Uterus (tissue), 3 donors: ENCODE measurements at regions not wholly inside any gene's neighbourhood (a gene's known extent, or its start where the extent isn't known, plus 50 kb on each side); places are given as distances from the start of the nearest gene placed in this dataset.

Experiments used
- DNase-seq, 2 donors: peaks; one replicate each; pipeline ENCODE4 v3.0.0-alpha.2; 2019 to 2020
- H3K27ac ChIP-seq, 2 donors: fragments of 200-600 bp; sonication (generic); 1 replicate in 1 of 2; 2 replicates in 1 of 2; pipeline ENCODE4 v1.5.1; 2016 to 2018
- H3K27me3 ChIP-seq, 2 donors: fragments of 200-600 bp; sonication (generic); one replicate each; pipeline ENCODE4 v1.5.1; 2018 to 2019; ENCODE audit warnings: control low read depth in 1 of 2
- H3K36me3 ChIP-seq, 2 donors: fragments of 200-600 bp; sonication (generic); one replicate each; pipeline ENCODE4 v1.5.1; 2019; ENCODE audit warnings: control low read depth in 1 of 2
- H3K4me1 ChIP-seq, 2 donors: fragments of 200-600 bp; sonication (generic); one replicate each; pipeline ENCODE4 v1.5.1; 2018 to 2019; ENCODE audit warnings: control low read depth in 1 of 2
- H3K4me3 ChIP-seq, 2 donors: fragments of 200-600 bp; sonication (generic); 1 replicate in 1 of 2; 2 replicates in 1 of 2; pipeline ENCODE4 v1.5.1; 2018 to 2019; ENCODE audit warnings: mild to moderate bottlenecking in 1 of 2
- H3K9me3 ChIP-seq, 2 donors: fragments of 200-600 bp; sonication (generic); one replicate each; pipeline ENCODE4 v1.5.1; 2019; ENCODE audit warnings: control low read depth in 1 of 2
- CTCF ChIP-seq, 4 experiments: fragments of 200-600 bp in 2 of 4; fragments of 450-650 bp in 2 of 4; sonication (generic) in 2 of 4; IDR thresholded peaks; one replicate each; pipeline ENCODE4 v1.5.1; 2016 to 2019; ENCODE audit warnings: antibody characterized with exemption in 4 of 4, mild to moderate bottlenecking in 2 of 4, moderate library complexity in 1 of 4
- POLR2A ChIP-seq, 2 donors: fragments of 450-650 bp; IDR thresholded peaks; one replicate each; pipeline ENCODE4 v1.6.1; 2016; ENCODE audit warnings: antibody characterized with exemption in 2 of 2, mild to moderate bottlenecking in 1 of 2, moderate library complexity in 1 of 2
- intact Hi-C: fragments of 100-400 bp; cut with DNase I; formaldehyde crosslinking; loops from one replicate; pipeline ENCODE4 v1.15.1; 2023; ENCODE audit warnings: low total_unique reads
- donor health status: DM: yes; HTN: yes; CAD: no.

GRCh38 chr5:35305336-35306020 is 75.2 kb upstream of the PRLR start:
- intact Hi-C loops: no loop called here
- TF ChIP-seq CTCF (IDR thresholded peaks at IDR 0.05) (no peak), POLR2A (IDR thresholded peaks at IDR 0.05) (no peak)
- Histone ChIP-seq H3K4me1 (peaks cover 1 to 3% of the 10 kb centered on the region in 2 donors), H3K27ac (peak overlapping the region; percentile 48 to 51), H3K27me3 (no peaks in the 10 kb centered on the region), H3K36me3 (no peaks in the 10 kb centered on the region), H3K9me3 (no peaks in the 10 kb centered on the region), H3K4me3 (no peak overlapping the region)
- no peak for DNase-seq

- DNase-seq: no peak
- H3K9me3 ChIP-seq: no peaks in the 10 kb centered on the region
- no peak overlapping the region for H3K4me3 ChIP-seq
- no peaks in the 10 kb centered on the region for H3K36me3 ChIP-seq
- no peaks in the 10 kb centered on the region for H3K27me3 ChIP-seq
- H3K27ac ChIP-seq: peak overlapping the region; percentile 48 to 51
- TF ChIP-seq POLR2A (IDR thresholded peaks at IDR 0.05): no peak
- H3K4me1 ChIP-seq: peaks cover 0 to 3% of the 10 kb centered on the region in 2 donors
- intact Hi-C loops: no loop called here
Observed at GRCh38 chr5:35304291-35304690, 74.0 kb upstream of the PRLR start.

DNA sequence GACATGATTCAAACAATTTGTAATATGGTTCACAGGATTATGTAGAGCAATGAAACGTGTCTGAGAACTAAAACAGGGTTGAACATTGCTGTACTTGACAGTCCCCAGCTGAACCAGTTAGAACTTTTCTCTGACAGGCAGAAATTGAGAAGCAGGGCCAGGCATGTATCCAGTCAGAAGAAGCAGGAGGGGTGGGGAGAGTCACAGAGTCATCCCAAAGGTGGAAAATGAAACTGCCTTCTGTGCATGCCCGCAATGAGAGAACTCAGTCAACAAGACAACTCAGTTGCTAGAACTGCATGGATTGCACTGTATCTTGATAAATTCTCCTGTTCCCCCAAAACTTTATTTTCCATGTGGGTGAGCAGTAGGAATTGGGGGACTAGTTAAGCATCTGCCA is 72.9 kb upstream of the PRLR start:
- H3K9me3 ChIP-seq: no peaks in the 10 kb centered on the region
- H3K27ac ChIP-seq: no peak overlapping the region
- DNase-seq: no peak
- peaks cover 0 to 3% of the 10 kb centered on the region in 2 donors for H3K4me1 ChIP-seq
- no peaks in the 10 kb centered on the region for H3K27me3 ChIP-seq
- no peak for TF ChIP-seq POLR2A (IDR thresholded peaks at IDR 0.05)
- no peak for TF ChIP-seq CTCF (IDR thresholded peaks at IDR 0.05)
- intact Hi-C loops: no loop called here
- no peak overlapping the region for H3K4me3 ChIP-seq
- no peaks in the 10 kb centered on the region for H3K36me3 ChIP-seq

GRCh38 chr5:35302544-35302943 is 72.3 kb upstream of the PRLR start:
- no peaks in the 10 kb centered on the region for H3K27me3 ChIP-seq
- no peak overlapping the region for H3K4me3 ChIP-seq
- TF ChIP-seq POLR2A (IDR thresholded peaks at IDR 0.05) (no peak), CTCF (IDR thresholded peaks at IDR 0.05) (no peak)
- intact Hi-C loops: no loop called here
- H3K4me1 ChIP-seq: peaks cover 0 to 3% of the 10 kb centered on the region in 2 donors
- H3K36me3 ChIP-seq: no peaks in the 10 kb centered on the region
- no peak overlapping the region for H3K27ac ChIP-seq
- no peak for DNase-seq
- H3K9me3 ChIP-seq: no peaks in the 10 kb centered on the region

GRCh38 chr5:35297755-35298154 is 67.5 kb upstream of the PRLR start:
- intact Hi-C loops: no loop called here
- Histone ChIP-seq H3K27me3 (no peaks in the 10 kb centered on the region), H3K36me3 (no peaks in the 10 kb centered on the region), H3K27ac (no peak overlapping the region), H3K9me3 (no peaks in the 10 kb centered on the region), H3K4me1 (no peaks in the 10 kb centered on the region), H3K4me3 (no peak overlapping the region)
- no peak for TF ChIP-seq CTCF (IDR thresholded peaks at IDR 0.05)
- no peak for TF ChIP-seq POLR2A (IDR thresholded peaks at IDR 0.05)
- DNase-seq: no peak

GRCh38 chr5:35294976-35295375 is 64.7 kb upstream of the PRLR start:
- Histone ChIP-seq H3K27ac (no peak overlapping the region), H3K9me3 (no peaks in the 10 kb centered on the region), H3K4me1 (no peaks in the 10 kb centered on the region), H3K27me3 (no peaks in the 10 kb centered on the region), H3K4me3 (no peak overlapping the region), H3K36me3 (no peaks in the 10 kb centered on the region)
- intact Hi-C loops: no loop called here
- TF ChIP-seq CTCF (IDR thresholded peaks at IDR 0.05) (no peak), POLR2A (IDR thresholded peaks at IDR 0.05) (no peak)
- DNase-seq: no peak
